H9 (cell line): ENCODE measurements at regions not wholly inside any gene's neighbourhood (a gene's known extent, or its start where the extent isn't known, plus 50 kb on each side); places are given as distances from the start of the nearest gene placed in this dataset.

Experiments used
- DNase-seq: peaks from one replicate; pipeline ENCODE4 v3.0.0-alpha.2; 2017
- H2AFZ ChIP-seq: one replicate; pipeline ENCODE4 v1.6.1; 2013; ENCODE audit warnings: mild to moderate bottlenecking, low read length, control low read depth, moderate library complexity
- H2AK5ac ChIP-seq: 2 replicates; pipeline ENCODE4 v1.6.1; 2013; ENCODE audit warnings: low read length, control low read depth, mixed read lengths; ENCODE audit not compliant: insufficient read length
- H2BK120ac ChIP-seq: one replicate; pipeline ENCODE4 v1.6.1; 2013; ENCODE audit warnings: low read depth, mild to moderate bottlenecking, low read length, control low read depth, inconsistent platforms; ENCODE audit not compliant: poor library complexity, severe bottlenecking
- H2BK12ac ChIP-seq: 2 replicates; pipeline ENCODE4 v1.6.1; 2013; ENCODE audit warnings: low read length, control low read depth, mixed read lengths, low read depth; ENCODE audit not compliant: insufficient read length
- H2BK15ac ChIP-seq: 2 replicates; pipeline ENCODE4 v1.6.1; 2013; ENCODE audit warnings: low read depth, low read length, control low read depth
- H2BK20ac ChIP-seq: one replicate; pipeline ENCODE4 v1.6.1; 2013; ENCODE audit warnings: low read depth, mild to moderate bottlenecking, low read length, control low read depth, inconsistent platforms; ENCODE audit not compliant: poor library complexity, severe bottlenecking
- H2BK5ac ChIP-seq: 2 replicates; pipeline ENCODE4 v1.6.1; 2013; ENCODE audit warnings: low read length, control low read depth, mixed read lengths; ENCODE audit not compliant: insufficient read length
- H3K14ac ChIP-seq: 2 replicates; pipeline ENCODE4 v1.6.1; 2013; ENCODE audit warnings: low read length, control low read depth; ENCODE audit not compliant: insufficient read depth
- H3K18ac ChIP-seq: 2 replicates; pipeline ENCODE4 v1.6.1; 2013; ENCODE audit warnings: low read depth, mild to moderate bottlenecking, mixed read lengths, low read length, control low read depth; ENCODE audit not compliant: insufficient read length
- H3K23ac ChIP-seq: 2 replicates; pipeline ENCODE4 v1.6.1; 2013; ENCODE audit warnings: low read length, control low read depth, mixed read lengths, low read depth; ENCODE audit not compliant: insufficient read length
- H3K23me2 ChIP-seq: 2 replicates; pipeline ENCODE4 v1.6.1; 2013; ENCODE audit warnings: low read depth, mild to moderate bottlenecking, mixed read lengths, low read length, control low read depth; ENCODE audit not compliant: insufficient read length, poor library complexity, severe bottlenecking
- H3K27ac ChIP-seq: 2 replicates; pipeline ENCODE4 v1.5.1; 2013; ENCODE audit warnings: low read length, control low read depth, mixed read lengths, low read depth; ENCODE audit not compliant: insufficient read length
- H3K27me3 ChIP-seq: 2 replicates; pipeline ENCODE4 v1.6.1; 2013; ENCODE audit warnings: low read length, control low read depth, inconsistent platforms; ENCODE audit not compliant: insufficient read depth
- H3K4ac ChIP-seq: 2 replicates; pipeline ENCODE4 v1.6.1; 2013; ENCODE audit warnings: low read depth, mild to moderate bottlenecking, control low read depth, inconsistent platforms, low read length, moderate library complexity
- H3K4me1 ChIP-seq: 2 replicates; pipeline ENCODE4 v1.6.1; 2013; ENCODE audit warnings: low read length, control low read depth, inconsistent platforms; ENCODE audit not compliant: insufficient read depth
- H3K4me2 ChIP-seq: 2 replicates; pipeline ENCODE4 v1.6.1; 2013; ENCODE audit warnings: low read length, control low read depth, mixed read lengths; ENCODE audit not compliant: insufficient read length, insufficient read depth
- H3K56ac ChIP-seq: 2 replicates; pipeline ENCODE4 v1.6.1; 2013; ENCODE audit warnings: low read depth, mild to moderate bottlenecking, mixed read lengths, low read length, control low read depth; ENCODE audit not compliant: insufficient read length
- H3K79me1 ChIP-seq: 2 replicates; pipeline ENCODE4 v1.6.1; 2013; ENCODE audit warnings: low read depth, mild to moderate bottlenecking, moderate library complexity, low read length, control low read depth, inconsistent platforms; ENCODE audit not compliant: insufficient read depth, poor library complexity, severe bottlenecking
- H3K79me2 ChIP-seq: 2 replicates; pipeline ENCODE4 v1.6.1; 2013; ENCODE audit warnings: low read length, control low read depth, inconsistent platforms; ENCODE audit not compliant: insufficient read depth
- H3K9ac ChIP-seq: 2 replicates; pipeline ENCODE4 v1.6.1; 2013; ENCODE audit warnings: low read length, control low read depth, mixed read lengths; ENCODE audit not compliant: insufficient read length; ENCODE audit errors: extremely low read depth
- H3K9me3 ChIP-seq: one replicate; pipeline ENCODE4 v1.6.1; 2013; ENCODE audit warnings: low read depth, low read length, inconsistent platforms; ENCODE audit not compliant: control insufficient read depth
- H3T11ph ChIP-seq: one replicate; pipeline ENCODE4 v1.6.1; 2013; ENCODE audit warnings: mild to moderate bottlenecking, low read length, control low read depth, inconsistent platforms
- H4K20me1 ChIP-seq: one replicate; pipeline ENCODE4 v1.6.1; 2013; ENCODE audit not compliant: control insufficient read depth, insufficient read length, insufficient read depth
- H4K5ac ChIP-seq: 2 replicates; pipeline ENCODE4 v1.6.1; 2013; ENCODE audit warnings: low read depth, mild to moderate bottlenecking, mixed read lengths, low read length, control low read depth; ENCODE audit not compliant: insufficient read length
- H4K8ac ChIP-seq: replicated peaks from 2 replicates; pipeline ENCODE4 v1.6.1; 2013; ENCODE audit warnings: low read length, control low read depth, mixed read lengths, low read depth; ENCODE audit not compliant: insufficient read length
- H4K91ac ChIP-seq: 2 replicates; pipeline ENCODE4 v1.6.1; 2013; ENCODE audit warnings: low read depth, mild to moderate bottlenecking, moderate library complexity, mixed read lengths, low read length, control low read depth; ENCODE audit not compliant: insufficient read length
- H3K27ac Mint-ChIP-seq, 3 experiments: 2 replicates in 2 of 3; 3 replicates in 1 of 3; pipeline ENCODE4 v1.8.0; 2020 to 2021; ENCODE audit warnings: mixed read lengths in 3 of 3, mild to moderate bottlenecking in 1 of 3, moderate library complexity in 1 of 3
- H3K27me3 Mint-ChIP-seq: 2 replicates; pipeline ENCODE4 v1.8.0; 2021; ENCODE audit warnings: low read depth, mild to moderate bottlenecking, moderate library complexity, mixed read lengths
- H3K36me3 Mint-ChIP-seq, 3 experiments: 2 replicates in 2 of 3; 3 replicates in 1 of 3; pipeline ENCODE4 v1.8.0; 2020 to 2021; ENCODE audit warnings: low read depth in 3 of 3, mixed read lengths in 3 of 3; ENCODE audit not compliant: insufficient read depth in 1 of 3
- H3K4me1 Mint-ChIP-seq, 2 experiments: 2 replicates each; pipeline ENCODE4 v1.8.0; 2020; ENCODE audit warnings: mixed read lengths in 2 of 2
- H3K4me3 Mint-ChIP-seq, 2 experiments: 2 replicates in 1 of 2; 3 replicates in 1 of 2; pipeline ENCODE4 v1.8.0; 2020 to 2021; ENCODE audit warnings: mild to moderate bottlenecking in 2 of 2, mixed read lengths in 2 of 2, moderate library complexity in 1 of 2
- H3K9me3 Mint-ChIP-seq, 2 experiments: 2 replicates in 1 of 2; 3 replicates in 1 of 2; pipeline ENCODE4 v1.8.0; 2020; ENCODE audit warnings: mild to moderate bottlenecking in 2 of 2, mixed read lengths in 2 of 2, moderate library complexity in 1 of 2
- WGBS: extraction: QIAGEN DNeasy Blood & Tissue Kit; methylation state at CpG from one replicate; pipeline ENCODE4 v1.1.7; 2013; ENCODE audit warnings: missing lambda C conversion rate, low lambda C conversion rate, mixed read lengths; ENCODE audit not compliant: insufficient read length; ENCODE audit errors: extremely low coverage; 5-methylcytosine and 5-hydroxymethylcytosine counted together
- TF ChIP-seq, protein P1 (sequence below): fragments of 200-600 bp; sonication (generic); conservative IDR thresholded peaks from 3 replicates; pipeline ENCODE4 v1.8.0; 2021; ENCODE audit warnings: antibody characterized with exemption, mild to moderate bottlenecking

GRCh38 chr14:28298156-28298555 is 468.4 kb upstream of the FOXG1 start:
- H3K9me3 Mint-ChIP-seq: peaks cover 9 to 24% of the 10 kb centered on the region in 2 experiments; a peak in 3 of 5 replicates
- Histone ChIP-seq H3K56ac (no peak overlapping the region), H3K9ac (no peak overlapping the region), H2BK15ac (no peak overlapping the region), H2AK5ac (no peak overlapping the region), H4K20me1 (no peaks in the 10 kb centered on the region), H3K23me2 (no peaks in the 10 kb centered on the region), H2BK120ac (no peak overlapping the region), H3K4me1 (no peaks in the 10 kb centered on the region), H2BK20ac (no peak overlapping the region), H3K79me1 (no peaks in the 10 kb centered on the region), H4K91ac (no peak overlapping the region), H4K5ac (no peak overlapping the region), H3T11ph (no peak overlapping the region), H3K18ac (no peak overlapping the region), H2AFZ (no peak overlapping the region), H4K8ac (no peak overlapping the region), H2BK12ac (no peak overlapping the region), H3K23ac (no peak overlapping the region), H3K27ac (no peak overlapping the region), H3K79me2 (no peaks in the 10 kb centered on the region), H3K4ac (no peak overlapping the region), H3K14ac (no peak overlapping the region), H3K4me2 (no peak overlapping the region), H2BK5ac (no peak overlapping the region), H3K9me3 (no peaks in the 10 kb centered on the region), H3K27me3 (no peaks in the 10 kb centered on the region)
- no peak overlapping the region for H3K4me3 Mint-ChIP-seq
- peaks cover 7% of the 10 kb centered on the region; the same call in 1 of the 2 replicates for H3K27me3 Mint-ChIP-seq
- no peak for DNase-seq
- no peak overlapping the region for H3K27ac Mint-ChIP-seq
- TF ChIP-seq, protein P1, sequence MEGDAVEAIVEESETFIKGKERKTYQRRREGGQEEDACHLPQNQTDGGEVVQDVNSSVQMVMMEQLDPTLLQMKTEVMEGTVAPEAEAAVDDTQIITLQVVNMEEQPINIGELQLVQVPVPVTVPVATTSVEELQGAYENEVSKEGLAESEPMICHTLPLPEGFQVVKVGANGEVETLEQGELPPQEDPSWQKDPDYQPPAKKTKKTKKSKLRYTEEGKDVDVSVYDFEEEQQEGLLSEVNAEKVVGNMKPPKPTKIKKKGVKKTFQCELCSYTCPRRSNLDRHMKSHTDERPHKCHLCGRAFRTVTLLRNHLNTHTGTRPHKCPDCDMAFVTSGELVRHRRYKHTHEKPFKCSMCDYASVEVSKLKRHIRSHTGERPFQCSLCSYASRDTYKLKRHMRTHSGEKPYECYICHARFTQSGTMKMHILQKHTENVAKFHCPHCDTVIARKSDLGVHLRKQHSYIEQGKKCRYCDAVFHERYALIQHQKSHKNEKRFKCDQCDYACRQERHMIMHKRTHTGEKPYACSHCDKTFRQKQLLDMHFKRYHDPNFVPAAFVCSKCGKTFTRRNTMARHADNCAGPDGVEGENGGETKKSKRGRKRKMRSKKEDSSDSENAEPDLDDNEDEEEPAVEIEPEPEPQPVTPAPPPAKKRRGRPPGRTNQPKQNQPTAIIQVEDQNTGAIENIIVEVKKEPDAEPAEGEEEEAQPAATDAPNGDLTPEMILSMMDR: no peak
- WGBS: no CpG with 5 or more reads among the region's 3 CpGs
- H3K36me3 Mint-ChIP-seq: peaks cover 4 to 7% (median 5%) of the 10 kb centered on the region in 3 experiments; a peak in 4 of 7 replicates
- H3K4me1 Mint-ChIP-seq: peaks cover 2 to 4% of the 10 kb centered on the region in 2 experiments; a peak in 2 of 4 replicates
